HepG2 (cell line): ENCODE measurements at regions not wholly inside any gene's neighbourhood (a gene's known extent, or its start where the extent isn't known, plus 50 kb on each side); places are given as distances from the start of the nearest gene placed in this dataset.
A peak's percentile ranks its signal among the peaks of the same experiment; 100 is the strongest.

Source experiments
- HDAC1 ChIP-seq: sonication (generic); formaldehyde crosslinking; IDR thresholded peaks from 2 replicates; pipeline ENCODE4 v1.5.1; 2020; ENCODE audit warnings: mild to moderate bottlenecking, missing genetic modification reagents
- HMG20A ChIP-seq: IDR thresholded peaks from 2 replicates; pipeline ENCODE4 v1.6.1; 2016; ENCODE audit warnings: borderline replicate concordance
- HOMEZ ChIP-seq: IDR thresholded peaks from 2 replicates; pipeline ENCODE4 v1.6.1; 2016; ENCODE audit warnings: low read depth
- KDM6A ChIP-seq: IDR thresholded peaks from 2 replicates; pipeline ENCODE4 v1.6.1; 2016; ENCODE audit warnings: low read depth
- KMT2B ChIP-seq: IDR thresholded peaks from 2 replicates; pipeline ENCODE4 v1.6.1; 2016; ENCODE audit warnings: missing genetic modification reagents, missing compliant biosample characterization
- RBM22 ChIP-seq: fragments of 200-400 bp; formaldehyde crosslinking; optimal IDR thresholded peaks from 2 replicates; pipeline ENCODE3; 2017; ENCODE audit warnings: mild to moderate bottlenecking, low read length, moderate library complexity
- RXRA ChIP-seq: sonication (generic); formaldehyde crosslinking; IDR thresholded peaks from 2 replicates; pipeline ENCODE4 v1.5.1; 2020; ENCODE audit warnings: missing genetic modification reagents
- TEF ChIP-seq: sonication (generic); formaldehyde crosslinking; IDR thresholded peaks from 2 replicates; pipeline ENCODE4 v1.5.0; 2020; ENCODE audit warnings: missing genetic modification reagents
- TOE1 ChIP-seq: sonication (generic); formaldehyde crosslinking; IDR thresholded peaks from 2 replicates; pipeline ENCODE4 v1.4.0; 2020; ENCODE audit warnings: mild to moderate bottlenecking, missing genetic modification reagents
- ZBTB7B ChIP-seq: sonication (generic); formaldehyde crosslinking; IDR thresholded peaks from 2 replicates; pipeline ENCODE4 v1.4.0; 2020; ENCODE audit warnings: missing genetic modification reagents
- ZFYVE20 ChIP-seq: sonication (generic); formaldehyde crosslinking; IDR thresholded peaks from 2 replicates; pipeline ENCODE4 v1.8.0; 2023; ENCODE audit warnings: low read depth, mild to moderate bottlenecking, moderate library complexity, missing genetic modification reagents, borderline replicate concordance
- ZNF276 ChIP-seq: sonication (generic); formaldehyde crosslinking; IDR thresholded peaks from 2 replicates; pipeline ENCODE4 v1.4.0; 2020; ENCODE audit warnings: mild to moderate bottlenecking, low read depth, missing genetic modification reagents
- ZNF333 ChIP-seq: sonication (generic); formaldehyde crosslinking; IDR thresholded peaks from 2 replicates; pipeline ENCODE4 v1.4.0; 2020; ENCODE audit warnings: mild to moderate bottlenecking, missing genetic modification reagents, borderline replicate concordance
- ZNF512 ChIP-seq: sonication (generic); formaldehyde crosslinking; IDR thresholded peaks from 2 replicates; pipeline ENCODE4 v1.4.0; 2020; ENCODE audit warnings: mild to moderate bottlenecking, missing genetic modification reagents
- ZNF512B ChIP-seq: sonication (generic); formaldehyde crosslinking; IDR thresholded peaks from 2 replicates; pipeline ENCODE4 v1.5.1; 2020; ENCODE audit warnings: missing genetic modification reagents, mild to moderate bottlenecking, borderline replicate concordance
- ZNF546 ChIP-seq: sonication (generic); formaldehyde crosslinking; conservative IDR thresholded peaks from 2 replicates; pipeline ENCODE4 v1.8.1; 2023; ENCODE audit warnings: mild to moderate bottlenecking, missing genetic modification reagents
- ZNF577 ChIP-seq: sonication (generic); formaldehyde crosslinking; IDR thresholded peaks from 2 replicates; pipeline ENCODE4 v1.4.0; 2020; ENCODE audit warnings: mild to moderate bottlenecking, low read depth, missing genetic modification reagents, borderline replicate concordance
- ZNF614 ChIP-seq: IDR thresholded peaks from 2 replicates; pipeline ENCODE4 v1.6.1; 2018; ENCODE audit warnings: missing biosample characterization, missing genetic modification reagents, inconsistent platforms, borderline replicate concordance
- ZNF670 ChIP-seq: sonication (generic); formaldehyde crosslinking; IDR thresholded peaks from 2 replicates; pipeline ENCODE4 v1.8.0; 2022; ENCODE audit warnings: mild to moderate bottlenecking, missing genetic modification reagents, borderline replicate concordance
- ZNF792 ChIP-seq: IDR thresholded peaks from 2 replicates; pipeline ENCODE4 v1.6.1; 2016

- TF ChIP-seq TEF (peak; percentile 82), KDM6A (CRISPR knock-in tag) (peak; percentile 64; the same call in 1 of the 2 replicates), ZNF546 (CRISPR knock-in tag) (no peak), ZNF276 (CRISPR knock-in tag) (no peak), TOE1 (no peak), ZNF614 (CRISPR knock-in tag) (peak; percentile 73; the same call in 1 of the 2 replicates), HMG20A (CRISPR knock-in tag) (peak; percentile 57; the same call in 1 of the 2 replicates), ZNF670 (CRISPR knock-in tag) (peak; percentile 87; the same call in 1 of the 2 replicates), ZNF512 (CRISPR knock-in tag) (no peak), HDAC1 (CRISPR knock-in tag) (peak; percentile 77), KMT2B (CRISPR knock-in tag) (peak; percentile 61), ZNF577 (no peak), ZNF792 (CRISPR knock-in tag) (peak; percentile 86), ZBTB7B (CRISPR knock-in tag) (peak; percentile 85; the same call in 1 of the 2 replicates), HOMEZ (peak; percentile 72), ZNF512B (CRISPR knock-in tag) (no peak), RBM22 (no peak), RXRA (peak; percentile 87), ZNF333 (CRISPR knock-in tag) (no peak), ZFYVE20 (CRISPR knock-in tag) (no peak)
Measured at GRCh38 chr13:33678906-33679657, 138.9 kb upstream of the RFC3 start (continued).
